ENCODE measurements at regions not wholly inside any gene's neighbourhood (a gene's known extent, or its start where the extent isn't known, plus 50 kb on each side); places are given as distances from the start of the nearest gene placed in this dataset.

DNA sequence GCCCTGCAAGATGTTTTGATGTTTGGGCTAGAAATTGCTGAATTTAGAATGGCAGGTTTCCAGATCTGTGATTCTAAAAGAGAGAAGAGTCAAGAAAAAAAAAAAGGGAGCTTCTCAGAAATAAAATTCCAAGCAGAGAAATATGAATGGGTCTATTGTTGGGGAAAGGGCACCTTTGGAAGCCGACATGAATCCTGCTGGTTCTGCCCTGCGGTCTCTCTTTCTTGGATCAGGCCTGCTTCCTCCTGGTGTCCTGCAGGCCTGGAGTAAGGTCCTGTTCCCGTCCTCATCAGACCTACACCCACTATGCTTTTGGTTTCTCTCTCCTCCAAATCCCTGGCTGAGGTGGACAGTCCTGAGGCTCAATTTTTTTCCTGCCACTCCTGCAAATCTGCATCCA is 109.8 kb upstream of the TRIM2 start (continued):
- TF ChIP-seq, protein P1, sequence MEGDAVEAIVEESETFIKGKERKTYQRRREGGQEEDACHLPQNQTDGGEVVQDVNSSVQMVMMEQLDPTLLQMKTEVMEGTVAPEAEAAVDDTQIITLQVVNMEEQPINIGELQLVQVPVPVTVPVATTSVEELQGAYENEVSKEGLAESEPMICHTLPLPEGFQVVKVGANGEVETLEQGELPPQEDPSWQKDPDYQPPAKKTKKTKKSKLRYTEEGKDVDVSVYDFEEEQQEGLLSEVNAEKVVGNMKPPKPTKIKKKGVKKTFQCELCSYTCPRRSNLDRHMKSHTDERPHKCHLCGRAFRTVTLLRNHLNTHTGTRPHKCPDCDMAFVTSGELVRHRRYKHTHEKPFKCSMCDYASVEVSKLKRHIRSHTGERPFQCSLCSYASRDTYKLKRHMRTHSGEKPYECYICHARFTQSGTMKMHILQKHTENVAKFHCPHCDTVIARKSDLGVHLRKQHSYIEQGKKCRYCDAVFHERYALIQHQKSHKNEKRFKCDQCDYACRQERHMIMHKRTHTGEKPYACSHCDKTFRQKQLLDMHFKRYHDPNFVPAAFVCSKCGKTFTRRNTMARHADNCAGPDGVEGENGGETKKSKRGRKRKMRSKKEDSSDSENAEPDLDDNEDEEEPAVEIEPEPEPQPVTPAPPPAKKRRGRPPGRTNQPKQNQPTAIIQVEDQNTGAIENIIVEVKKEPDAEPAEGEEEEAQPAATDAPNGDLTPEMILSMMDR (IDR thresholded peaks at IDR 0.05; ENCODE audit: low read depth, low read length, missing input control), result no peak
- no peak for TF ChIP-seq SP1 (IDR thresholded peaks at IDR 0.05)

DNA sequence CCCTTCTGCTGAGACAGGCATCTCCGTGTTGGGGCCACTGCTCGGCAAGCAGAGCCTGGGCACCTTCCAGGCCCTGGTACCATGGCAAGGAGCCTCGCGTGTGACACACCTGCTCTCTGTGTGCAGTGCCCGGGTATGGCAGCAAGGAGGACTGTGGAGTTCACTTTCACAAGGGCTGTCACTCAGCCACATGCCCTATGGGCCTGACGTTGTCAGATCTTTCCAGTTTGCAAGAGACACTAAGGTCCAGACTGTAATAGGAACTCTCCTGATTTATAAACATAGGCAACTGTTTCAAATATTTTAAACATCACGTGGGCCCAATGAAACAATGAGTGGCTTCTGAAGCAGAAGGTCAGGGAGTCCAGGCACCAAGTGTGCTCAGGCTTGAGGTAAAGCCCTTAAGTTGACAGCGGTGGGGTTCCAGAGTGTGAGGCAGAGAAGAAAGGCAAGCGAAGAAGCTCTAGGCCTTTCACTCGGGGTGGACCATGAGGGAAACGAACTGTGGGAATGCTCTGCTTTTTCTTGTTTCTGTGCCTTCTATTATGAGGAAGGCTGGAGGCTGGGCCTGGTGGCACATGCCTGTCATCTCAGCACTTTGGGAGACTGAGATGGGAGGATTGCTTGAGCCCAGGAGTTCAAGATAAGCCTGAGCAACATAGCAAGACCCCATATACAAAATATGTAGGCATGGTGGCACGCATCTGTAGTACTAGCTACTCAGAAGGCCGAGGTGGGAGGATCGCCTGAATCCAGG is 108.6 kb upstream of the TRIM2 start:
- 93% methylated on average over 14 of the region's 14 CpGs for WGBS
- H3K4me3 ChIP-seq (ENCODE audit: low read depth in 1 of 3, low read length in 3 of 3), result no peak overlapping the region
- no peaks in the 10 kb centered on the region for H3K27me3 ChIP-seq (ENCODE audit: control insufficient read depth in 4 of 4, insufficient read depth in 4 of 4, low read length in 3 of 4)
- H3K36me3 ChIP-seq (ENCODE audit: control insufficient read depth in 4 of 4, insufficient read depth in 3 of 4, low read depth in 1 of 4, low read length in 3 of 4), result no peaks in the 10 kb centered on the region
- DNase-seq (ENCODE audit: low spot score), result no peak
- no peaks in the 10 kb centered on the region for H3K4me1 ChIP-seq (ENCODE audit: control insufficient read depth in 4 of 4, insufficient read depth in 4 of 4, low read length in 3 of 4)
- H3K9ac ChIP-seq (ENCODE audit: low read depth in 1 of 2, low read length in 2 of 2), result no peak overlapping the region
- H3K9me3 ChIP-seq (ENCODE audit: control insufficient read depth in 4 of 4, low read length in 3 of 4), result no peaks in the 10 kb centered on the region
- no peak overlapping the region for H3K27ac ChIP-seq (ENCODE audit: low read depth in 1 of 2, low read length in 2 of 2)
- TF ChIP-seq YY1 (IDR thresholded peaks at IDR 0.05), result no peak
- TF ChIP-seq RXRA (IDR thresholded peaks at IDR 0.05), result no peak
- no peak for TF ChIP-seq FOXA2 (IDR thresholded peaks at IDR 0.05)
- no peak for TF ChIP-seq EGR1 (IDR thresholded peaks at IDR 0.05; ENCODE audit: low read depth in 2 of 2)
- TF ChIP-seq RAD21 (IDR thresholded peaks at IDR 0.05), result no peak
- no peak for TF ChIP-seq FOXA1 (IDR thresholded peaks at IDR 0.05)
- no peak for TF ChIP-seq HNF4A (conservative IDR thresholded peaks at IDR 0.05)
- no peak for TF ChIP-seq HNF4G (IDR thresholded peaks at IDR 0.05)
- TF ChIP-seq, protein P2, sequence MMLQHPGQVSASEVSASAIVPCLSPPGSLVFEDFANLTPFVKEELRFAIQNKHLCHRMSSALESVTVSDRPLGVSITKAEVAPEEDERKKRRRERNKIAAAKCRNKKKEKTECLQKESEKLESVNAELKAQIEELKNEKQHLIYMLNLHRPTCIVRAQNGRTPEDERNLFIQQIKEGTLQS (IDR thresholded peaks at IDR 0.05), result no peak
- no peak for TF ChIP-seq GABPA (IDR thresholded peaks at IDR 0.05 in 1 of 2, conservative IDR thresholded peaks at IDR 0.05 in 1 of 2)
- TF ChIP-seq JUND (IDR thresholded peaks at IDR 0.05), result no peak
- TF ChIP-seq, protein P3, sequence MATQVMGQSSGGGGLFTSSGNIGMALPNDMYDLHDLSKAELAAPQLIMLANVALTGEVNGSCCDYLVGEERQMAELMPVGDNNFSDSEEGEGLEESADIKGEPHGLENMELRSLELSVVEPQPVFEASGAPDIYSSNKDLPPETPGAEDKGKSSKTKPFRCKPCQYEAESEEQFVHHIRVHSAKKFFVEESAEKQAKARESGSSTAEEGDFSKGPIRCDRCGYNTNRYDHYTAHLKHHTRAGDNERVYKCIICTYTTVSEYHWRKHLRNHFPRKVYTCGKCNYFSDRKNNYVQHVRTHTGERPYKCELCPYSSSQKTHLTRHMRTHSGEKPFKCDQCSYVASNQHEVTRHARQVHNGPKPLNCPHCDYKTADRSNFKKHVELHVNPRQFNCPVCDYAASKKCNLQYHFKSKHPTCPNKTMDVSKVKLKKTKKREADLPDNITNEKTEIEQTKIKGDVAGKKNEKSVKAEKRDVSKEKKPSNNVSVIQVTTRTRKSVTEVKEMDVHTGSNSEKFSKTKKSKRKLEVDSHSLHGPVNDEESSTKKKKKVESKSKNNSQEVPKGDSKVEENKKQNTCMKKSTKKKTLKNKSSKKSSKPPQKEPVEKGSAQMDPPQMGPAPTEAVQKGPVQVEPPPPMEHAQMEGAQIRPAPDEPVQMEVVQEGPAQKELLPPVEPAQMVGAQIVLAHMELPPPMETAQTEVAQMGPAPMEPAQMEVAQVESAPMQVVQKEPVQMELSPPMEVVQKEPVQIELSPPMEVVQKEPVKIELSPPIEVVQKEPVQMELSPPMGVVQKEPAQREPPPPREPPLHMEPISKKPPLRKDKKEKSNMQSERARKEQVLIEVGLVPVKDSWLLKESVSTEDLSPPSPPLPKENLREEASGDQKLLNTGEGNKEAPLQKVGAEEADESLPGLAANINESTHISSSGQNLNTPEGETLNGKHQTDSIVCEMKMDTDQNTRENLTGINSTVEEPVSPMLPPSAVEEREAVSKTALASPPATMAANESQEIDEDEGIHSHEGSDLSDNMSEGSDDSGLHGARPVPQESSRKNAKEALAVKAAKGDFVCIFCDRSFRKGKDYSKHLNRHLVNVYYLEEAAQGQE (IDR thresholded peaks at IDR 0.05), result no peak
- TF ChIP-seq, protein P4, sequence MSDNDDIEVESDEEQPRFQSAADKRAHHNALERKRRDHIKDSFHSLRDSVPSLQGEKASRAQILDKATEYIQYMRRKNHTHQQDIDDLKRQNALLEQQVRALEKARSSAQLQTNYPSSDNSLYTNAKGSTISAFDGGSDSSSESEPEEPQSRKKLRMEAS (IDR thresholded peaks at IDR 0.05), result no peak
- TF ChIP-seq SP1 (IDR thresholded peaks at IDR 0.05), result no peak
- TF ChIP-seq TAF1 (conservative IDR thresholded peaks at IDR 0.05), result no peak
- TF ChIP-seq, protein P1 (IDR thresholded peaks at IDR 0.05; ENCODE audit: low read depth, low read length, missing input control), result no peak
- no peak for TF ChIP-seq NR2F2 (IDR thresholded peaks at IDR 0.05)
